ENCODE measurements at regions not wholly inside any gene's neighbourhood (a gene's known extent, or its start where the extent isn't known, plus 50 kb on each side); places are given as distances from the start of the nearest gene placed in this dataset.

DNA sequence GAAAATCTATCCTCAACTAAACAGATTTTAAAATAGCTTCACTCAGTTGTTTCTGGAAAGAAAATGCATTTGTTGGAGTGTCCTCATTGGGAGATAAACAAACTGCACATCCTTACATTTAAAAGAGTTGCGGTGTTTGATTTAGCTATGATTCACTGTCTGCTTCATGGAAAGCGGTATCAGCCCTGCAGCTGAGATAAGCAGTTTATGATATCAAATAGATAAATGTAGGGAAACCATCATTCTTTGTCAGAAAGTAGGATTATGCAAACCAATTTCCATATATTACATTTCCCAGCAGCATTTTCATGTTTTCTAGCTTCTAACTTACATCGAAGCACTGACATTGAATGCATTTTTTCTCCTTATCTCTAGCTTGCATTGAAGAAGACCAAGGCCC, 698.9 kb downstream of the DIPK2A start:
- TF ChIP-seq, protein P1, sequence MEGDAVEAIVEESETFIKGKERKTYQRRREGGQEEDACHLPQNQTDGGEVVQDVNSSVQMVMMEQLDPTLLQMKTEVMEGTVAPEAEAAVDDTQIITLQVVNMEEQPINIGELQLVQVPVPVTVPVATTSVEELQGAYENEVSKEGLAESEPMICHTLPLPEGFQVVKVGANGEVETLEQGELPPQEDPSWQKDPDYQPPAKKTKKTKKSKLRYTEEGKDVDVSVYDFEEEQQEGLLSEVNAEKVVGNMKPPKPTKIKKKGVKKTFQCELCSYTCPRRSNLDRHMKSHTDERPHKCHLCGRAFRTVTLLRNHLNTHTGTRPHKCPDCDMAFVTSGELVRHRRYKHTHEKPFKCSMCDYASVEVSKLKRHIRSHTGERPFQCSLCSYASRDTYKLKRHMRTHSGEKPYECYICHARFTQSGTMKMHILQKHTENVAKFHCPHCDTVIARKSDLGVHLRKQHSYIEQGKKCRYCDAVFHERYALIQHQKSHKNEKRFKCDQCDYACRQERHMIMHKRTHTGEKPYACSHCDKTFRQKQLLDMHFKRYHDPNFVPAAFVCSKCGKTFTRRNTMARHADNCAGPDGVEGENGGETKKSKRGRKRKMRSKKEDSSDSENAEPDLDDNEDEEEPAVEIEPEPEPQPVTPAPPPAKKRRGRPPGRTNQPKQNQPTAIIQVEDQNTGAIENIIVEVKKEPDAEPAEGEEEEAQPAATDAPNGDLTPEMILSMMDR (IDR thresholded peaks at IDR 0.05; ENCODE audit: insufficient read depth, low read depth, low read length), result no peak
- TF ChIP-seq EZH2 (IDR thresholded peaks at IDR 0.05; ENCODE audit: insufficient read depth, low read length), result no peak

Measured in astrocyte (in vitro differentiated cells and primary cell).